ENCODE measurements at regions not wholly inside any gene's neighbourhood (a gene's known extent, or its start where the extent isn't known, plus 50 kb on each side); places are given as distances from the start of the nearest gene placed in this dataset.
"Not testable (repeated sequence)": the region's sequence is repeated elsewhere in the genome, so short reads cannot be mapped to it uniquely, and the experiment has no call there.

DNA sequence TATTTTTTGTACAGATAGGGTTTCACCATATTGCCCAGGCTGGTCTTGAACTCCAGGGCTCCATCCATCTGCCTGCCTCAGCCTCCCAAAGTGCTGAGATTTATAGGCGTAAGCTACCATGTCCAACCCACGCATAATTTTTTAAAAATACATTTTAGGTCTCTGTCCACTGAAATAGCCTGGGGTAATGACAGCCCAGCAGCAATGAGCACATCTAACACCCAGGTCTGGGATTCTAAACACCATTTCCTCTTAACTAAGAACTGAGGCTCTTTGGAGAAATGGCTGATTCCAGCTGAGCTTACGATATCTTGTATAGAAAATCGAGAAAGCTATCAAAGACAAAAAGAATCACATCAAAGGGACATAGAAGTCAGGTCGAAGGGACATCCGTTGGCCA is 245.3 kb downstream of the PARN start:
- DNase-seq (ENCODE audit: low spot score), result no peak

DNA sequence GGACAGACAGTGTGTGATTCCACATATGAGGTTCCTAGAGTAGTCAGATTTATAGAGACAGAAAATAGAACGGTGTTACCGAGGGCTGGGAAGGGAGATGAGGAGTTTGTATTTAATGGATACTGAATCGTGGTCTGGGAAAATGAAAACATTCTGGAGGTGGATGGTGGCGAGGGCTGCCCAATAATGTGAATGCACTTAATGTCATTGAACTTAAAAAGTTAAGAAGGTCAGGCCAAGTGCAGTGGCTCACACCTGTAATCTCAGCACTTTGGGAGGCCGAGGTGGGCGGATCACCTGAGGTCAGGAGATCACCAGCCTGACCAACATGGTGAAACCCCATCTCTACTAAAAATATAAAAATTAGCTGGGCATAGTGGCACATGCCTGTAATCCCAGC is 246.2 kb downstream of the PARN start:
- DNase-seq (ENCODE audit: low spot score), result not testable (repeated sequence)

DNA sequence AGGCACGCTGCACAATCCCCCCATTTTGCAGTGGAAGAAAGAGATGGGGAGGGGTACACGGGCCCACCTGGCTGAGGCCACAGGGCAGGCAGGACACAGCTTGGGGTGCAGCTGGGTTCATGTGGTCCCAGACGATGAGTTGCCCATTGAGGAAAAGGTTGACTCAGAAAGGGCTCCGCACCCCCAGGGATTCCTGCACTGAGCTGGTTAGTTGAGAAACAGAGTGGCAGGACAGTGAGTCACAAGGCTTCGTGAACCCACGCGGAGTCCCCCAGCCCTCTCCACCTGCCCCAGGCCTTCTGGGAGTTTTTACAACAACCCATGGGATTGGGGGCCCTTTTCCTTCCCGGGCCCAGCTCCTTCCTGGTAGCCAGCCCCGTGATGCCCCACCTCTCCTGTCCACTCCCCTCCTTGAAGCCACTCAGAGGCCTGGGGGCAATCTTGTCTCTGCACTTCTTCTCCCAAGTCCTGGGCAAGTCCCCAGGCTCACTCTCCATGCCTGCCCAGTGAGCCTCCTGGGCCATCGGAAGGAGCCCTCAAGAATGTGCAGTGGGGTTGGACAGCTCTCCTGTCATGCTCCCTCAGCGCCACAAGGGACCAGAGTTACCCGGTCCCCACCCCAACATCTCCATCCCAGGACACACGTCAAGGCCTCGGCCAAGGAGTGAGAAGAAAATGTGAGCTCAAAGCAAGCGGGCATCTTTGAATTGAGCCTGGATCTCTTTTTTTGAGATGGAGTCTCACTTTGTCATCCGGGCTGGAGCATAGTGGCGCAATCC is 251.2 kb downstream of the PARN start:
- no peak for DNase-seq (ENCODE audit: low spot score)

DNA sequence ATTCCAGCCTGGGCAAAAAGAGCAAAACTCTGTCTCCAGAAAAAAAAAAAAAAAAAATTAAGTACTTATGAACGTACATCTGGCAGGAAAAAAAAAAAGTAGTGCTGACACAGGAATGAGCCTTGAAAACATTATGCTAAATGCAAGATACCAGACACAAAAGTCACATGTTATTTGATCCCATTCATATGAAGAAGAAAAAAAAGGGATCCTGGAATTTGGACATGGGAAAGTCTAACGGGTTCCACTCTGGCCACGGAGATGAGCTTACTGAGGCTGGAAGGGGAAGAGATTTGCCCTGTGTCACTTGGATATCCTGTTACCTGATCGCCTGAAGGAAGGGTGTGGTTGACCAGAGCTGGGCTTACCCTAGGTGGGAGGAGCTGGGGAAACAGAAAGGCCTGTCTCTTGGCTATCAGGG is 251.9 kb downstream of the PARN start:
- peak; percentile 79 for DNase-seq (ENCODE audit: low spot score)

DNA sequence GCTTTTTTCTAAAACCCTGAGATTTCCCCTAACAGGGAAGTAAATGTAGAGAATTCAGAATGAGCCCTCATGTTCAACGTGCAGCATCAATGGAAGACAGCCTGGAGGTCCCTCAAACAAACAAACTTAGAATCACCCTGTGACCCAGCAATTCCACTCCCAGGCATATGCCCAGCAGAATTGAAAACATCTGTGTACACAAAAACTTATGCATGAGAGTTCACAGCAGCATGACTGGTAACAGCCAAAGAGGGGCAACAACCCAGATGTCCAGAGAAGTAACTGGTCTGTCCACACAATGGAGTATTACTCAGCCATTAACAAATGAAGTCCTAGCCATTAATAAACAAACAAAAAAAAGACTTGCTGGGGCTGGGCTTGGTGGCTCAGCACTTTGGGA is 252.7 kb downstream of the PARN start:
- no peak for DNase-seq (ENCODE audit: low spot score)

DNA sequence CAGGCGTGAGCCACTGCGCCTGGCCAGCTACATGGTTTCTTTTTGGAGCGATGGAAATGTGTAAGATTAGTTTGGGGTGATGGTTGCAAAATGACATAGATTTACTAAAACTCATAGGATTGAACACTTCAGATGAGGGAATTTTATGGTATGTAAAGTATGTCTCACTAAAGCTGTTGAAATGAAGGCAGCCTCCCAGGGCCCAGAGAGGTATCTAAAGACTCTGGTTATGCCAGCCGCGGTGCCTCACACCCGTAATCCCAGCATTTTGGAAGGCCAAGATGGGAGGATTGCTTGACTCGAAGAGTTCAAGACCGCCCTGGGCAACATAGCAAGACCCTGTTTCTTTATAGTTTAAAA is 254.9 kb downstream of the PARN start:
- DNase-seq (ENCODE audit: low spot score), result no peak

DNA sequence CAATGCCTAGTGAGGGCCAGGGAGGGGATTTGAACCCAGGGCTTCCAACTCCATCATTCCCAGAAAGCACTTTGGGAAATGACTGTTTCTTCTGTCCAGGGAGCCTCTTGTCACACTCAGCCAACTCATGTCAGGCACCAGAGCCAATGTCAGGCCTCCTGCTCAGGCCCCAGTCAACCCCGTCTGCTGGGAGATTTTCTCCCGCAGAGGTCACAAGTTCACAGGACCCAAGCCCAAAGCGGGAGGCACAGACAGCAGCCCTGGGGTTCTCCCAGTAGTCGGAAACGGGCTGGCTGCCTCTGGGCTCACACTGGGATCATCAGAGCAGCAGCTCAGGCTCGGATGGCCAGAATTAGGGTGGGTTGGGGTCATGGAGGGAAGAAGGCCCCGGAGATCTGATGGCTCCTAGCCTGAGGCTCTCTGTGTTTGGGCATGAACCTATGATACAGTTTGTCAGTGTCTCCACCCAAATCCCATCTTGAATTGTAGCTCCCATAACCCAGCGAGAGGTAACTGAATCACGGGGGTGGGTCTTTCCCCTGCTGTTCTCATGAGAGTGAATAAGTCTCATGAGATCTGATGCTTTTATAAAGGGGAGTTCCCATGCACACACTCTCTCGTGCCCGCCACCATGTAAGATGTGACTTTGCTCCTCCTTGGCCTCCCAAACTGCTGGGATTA is 255.5 kb downstream of the PARN start:
- DNase-seq (ENCODE audit: low spot score), result no peak

DNA sequence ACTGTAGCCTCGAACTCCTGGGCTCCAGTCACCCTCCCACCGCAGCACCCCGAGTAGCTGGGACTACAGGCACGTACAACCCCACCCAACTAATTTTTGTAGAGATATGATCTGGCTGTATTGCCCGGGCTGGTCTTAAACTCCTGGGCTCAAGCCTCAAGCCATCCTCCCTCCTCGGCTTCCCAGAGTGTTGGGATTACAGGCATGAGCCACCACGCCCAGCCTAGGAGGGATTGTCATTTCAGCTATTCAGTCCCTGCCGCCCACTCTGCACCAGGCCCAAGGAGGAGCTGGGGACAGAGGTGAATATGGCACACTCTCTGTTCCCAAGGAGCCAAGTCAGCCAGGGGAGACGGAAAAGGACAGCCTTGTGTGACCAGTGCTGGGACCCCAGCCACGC is 256.2 kb downstream of the PARN start:
- DNase-seq (ENCODE audit: low spot score), result no peak

DNA sequence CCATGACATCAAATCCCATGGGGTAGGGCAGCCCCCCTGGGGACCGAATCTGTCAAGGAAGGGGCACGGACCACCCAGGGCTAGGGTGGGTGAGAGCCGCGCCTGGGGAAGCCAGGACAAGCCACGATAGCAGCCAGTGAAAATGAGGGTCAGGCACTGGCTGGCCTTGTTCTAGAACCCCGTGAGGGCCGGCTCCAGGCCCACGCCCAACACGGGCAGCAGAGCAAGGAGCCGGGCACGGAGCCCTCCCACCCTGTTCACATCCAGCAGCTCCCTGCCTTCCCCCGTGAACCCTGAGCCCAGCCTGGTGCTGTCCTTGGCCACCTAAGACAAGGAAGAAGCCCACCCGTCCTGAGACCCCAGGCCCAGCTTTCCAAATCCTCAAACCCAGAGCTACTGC is 256.7 kb downstream of the PARN start:
- DNase-seq (ENCODE audit: low spot score), result no peak

DNA sequence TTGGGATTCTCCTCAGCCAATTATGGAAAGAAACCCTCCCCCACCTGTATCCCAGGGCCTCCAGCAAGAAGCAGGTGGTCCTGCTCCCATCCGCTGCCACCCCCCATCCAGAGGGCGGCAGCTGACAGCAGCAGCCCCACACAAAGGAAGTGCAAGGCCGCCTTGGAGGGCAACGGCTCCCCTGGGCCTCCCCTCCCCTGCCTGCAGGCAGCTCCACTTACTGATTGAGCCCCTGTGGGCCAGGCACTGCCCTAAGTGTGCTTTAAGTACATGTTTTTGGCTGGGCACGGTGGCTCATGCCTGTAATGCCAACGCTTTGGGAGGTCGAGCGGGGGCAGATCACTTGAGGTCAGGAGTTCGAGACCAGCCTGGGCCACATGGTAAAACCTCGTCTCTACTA is 257.6 kb downstream of the PARN start:
- DNase-seq (ENCODE audit: low spot score), result no peak

DNA sequence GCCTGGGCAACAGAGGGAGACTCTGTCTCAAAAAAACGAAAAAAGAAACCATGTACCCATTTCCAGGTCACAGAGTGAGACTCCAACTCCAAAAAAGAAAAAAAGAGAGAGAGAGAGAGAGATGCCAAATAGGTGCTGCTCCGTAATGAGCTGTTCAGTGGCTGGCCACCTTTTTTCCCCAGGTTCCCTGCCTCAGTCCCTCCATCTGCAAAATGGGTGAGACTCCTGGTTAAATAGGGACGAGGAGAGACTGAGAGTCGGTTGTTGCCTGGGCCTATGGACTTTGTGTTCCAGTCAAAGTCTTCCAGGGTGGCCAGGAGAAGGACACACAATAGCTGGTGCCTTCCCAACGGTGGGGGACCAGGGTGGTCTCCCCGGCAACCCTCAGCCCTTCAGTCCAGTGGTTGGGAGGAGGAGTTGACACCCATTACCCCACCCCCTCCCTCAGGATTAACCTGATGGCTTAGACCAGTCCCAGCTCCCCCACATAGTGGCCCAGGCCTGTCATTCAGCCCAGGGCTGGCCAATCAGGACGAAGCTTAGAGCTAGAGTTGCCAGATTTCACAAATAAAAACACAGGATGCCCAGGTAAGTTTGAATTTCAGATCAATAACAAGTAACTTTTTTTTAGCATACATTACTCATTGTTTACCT is 258.2 kb downstream of the PARN start:
- DNase-seq (ENCODE audit: low spot score), result no peak

DNA sequence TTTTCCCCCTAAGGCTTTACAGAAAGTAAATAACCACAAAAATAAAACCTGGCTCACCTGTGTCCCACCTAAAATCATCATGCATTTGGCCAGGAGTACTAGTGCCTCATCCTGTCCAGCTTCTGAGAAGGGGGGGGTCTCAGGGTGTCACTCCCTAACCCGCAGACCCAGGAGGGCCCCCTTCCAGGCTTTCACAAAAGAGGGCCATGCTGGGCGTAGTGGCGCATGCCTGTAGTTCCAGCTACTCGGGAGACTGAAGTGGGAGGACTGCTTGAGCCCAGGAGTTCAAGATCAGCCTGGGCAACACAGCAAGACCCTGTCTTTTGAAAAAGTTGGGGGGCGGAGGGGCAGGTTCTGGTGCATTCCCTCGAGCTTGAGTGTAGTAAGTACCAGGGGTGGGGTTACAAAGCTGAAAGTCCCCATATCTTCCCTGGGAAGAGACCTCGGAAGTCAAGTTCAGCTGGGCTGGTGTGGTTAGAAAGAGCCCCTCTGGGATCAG is 259.3 kb downstream of the PARN start:
- DNase-seq (ENCODE audit: low spot score), result no peak

DNA sequence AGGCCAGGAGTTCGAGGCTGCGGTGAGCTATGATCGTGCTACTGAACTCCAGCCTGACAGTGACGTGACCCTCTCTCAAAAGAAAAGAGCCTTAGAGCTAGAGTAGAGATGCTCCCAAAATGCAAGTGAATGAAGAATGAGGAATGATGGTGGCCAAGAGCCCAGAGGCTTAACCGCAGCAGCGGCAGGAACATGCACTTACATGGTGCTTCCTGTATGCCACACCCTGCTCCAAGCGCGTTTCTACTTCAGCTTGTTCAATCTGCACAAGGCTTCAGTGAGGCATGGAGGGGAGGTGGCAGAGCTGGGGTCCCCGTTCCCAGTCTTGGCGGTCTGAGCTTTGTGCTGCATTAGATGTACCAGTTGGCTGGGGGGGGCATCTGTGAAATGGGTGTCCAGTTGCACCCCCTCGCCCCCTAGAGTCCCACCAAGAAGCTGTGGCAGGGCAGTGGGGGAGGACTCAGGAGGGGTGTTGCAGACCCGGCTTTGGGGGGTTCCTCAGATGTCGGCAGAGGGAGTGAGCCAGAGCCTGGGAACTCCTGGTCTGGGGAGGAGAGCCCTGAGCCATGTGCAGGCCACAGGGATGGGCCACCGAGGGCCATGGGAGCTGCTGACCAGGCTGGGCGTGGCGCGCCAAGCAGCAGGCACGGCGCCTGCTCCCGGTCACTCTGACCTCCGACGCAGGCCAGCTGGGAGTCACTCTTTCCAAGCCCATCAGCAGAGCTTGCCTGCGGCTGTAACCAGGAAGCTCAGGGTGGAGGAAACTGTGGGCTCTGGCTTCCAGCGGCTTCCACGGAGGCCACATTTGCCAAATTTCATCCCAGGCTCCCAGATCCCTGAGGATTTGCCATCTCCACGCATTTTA is 260.1 kb downstream of the PARN start:
- no peak for DNase-seq (ENCODE audit: low spot score)

DNA sequence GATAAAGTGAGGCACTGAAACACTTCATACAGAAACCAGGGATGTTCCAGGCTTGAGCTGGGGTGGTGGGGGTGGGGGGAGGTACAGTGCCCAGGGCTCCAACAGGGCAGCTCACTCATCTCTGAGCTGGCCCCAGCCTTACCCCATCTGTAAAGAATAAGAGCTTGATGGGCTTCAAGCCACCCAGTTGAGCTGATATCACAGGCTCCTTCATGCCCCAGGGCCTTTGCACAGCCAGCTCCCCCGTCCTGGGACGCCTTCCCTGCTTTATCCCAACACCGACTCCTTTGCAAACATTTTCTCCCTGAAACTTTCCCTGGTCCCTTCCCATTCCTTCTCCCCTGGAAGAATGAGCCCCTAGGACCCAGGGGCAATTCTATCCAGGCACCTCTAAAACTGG is 261.7 kb downstream of the PARN start:
- DNase-seq (ENCODE audit: low spot score), result no peak

DNA sequence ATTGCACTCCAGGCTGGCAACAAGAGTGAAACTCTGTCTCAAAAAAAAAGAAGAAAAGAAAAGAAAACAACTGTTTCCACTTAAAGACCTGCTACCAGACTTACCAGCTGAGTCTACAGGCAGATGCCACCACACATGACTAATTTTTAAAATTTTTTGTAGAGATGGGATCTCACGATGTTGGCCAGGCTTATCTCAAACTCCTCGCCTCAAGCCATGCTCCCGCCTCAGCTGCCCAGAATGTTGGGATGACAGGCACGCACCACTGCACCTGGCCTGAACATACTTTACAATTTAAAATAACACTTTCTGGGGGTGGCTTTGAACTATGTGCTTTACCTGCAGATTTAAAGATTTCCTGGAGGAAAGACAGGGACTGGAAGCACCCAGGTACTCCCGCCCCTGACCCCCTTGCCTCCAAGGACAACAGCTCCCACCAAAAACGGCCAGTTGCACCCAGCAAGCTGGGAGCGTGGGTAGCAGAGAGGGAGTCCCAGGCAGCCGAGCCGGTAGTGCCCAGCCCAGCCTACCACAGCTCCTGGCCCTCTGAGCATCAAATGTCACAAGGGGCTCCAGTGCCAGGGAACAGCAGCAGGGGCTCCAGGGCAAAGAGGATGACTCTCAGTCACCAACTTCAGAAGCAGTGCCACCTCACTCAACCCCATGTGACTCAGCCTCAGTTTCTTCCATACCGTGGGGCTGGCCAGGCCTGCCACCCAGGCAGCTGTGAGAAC is 262.9 kb downstream of the PARN start:
- DNase-seq (ENCODE audit: low spot score), result no peak

DNA sequence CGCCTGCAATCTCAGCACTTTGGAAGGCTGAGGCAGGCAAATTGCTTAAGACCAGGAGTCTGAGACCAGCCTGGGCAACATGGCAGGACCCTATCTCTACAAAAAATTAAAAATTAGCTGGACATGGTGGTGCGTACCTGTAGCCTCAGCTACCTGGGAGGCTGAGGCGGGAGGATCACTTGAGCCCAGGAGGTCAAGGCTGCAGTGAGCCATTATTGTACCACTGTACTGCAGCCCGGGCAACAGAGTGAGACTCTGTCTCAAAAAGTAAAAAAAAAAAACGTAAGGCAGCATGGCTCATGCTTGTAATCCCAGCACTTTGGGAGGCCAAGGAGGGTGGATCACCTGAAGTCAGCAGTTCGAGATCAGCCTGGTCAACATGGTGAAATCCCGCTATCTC is 263.6 kb downstream of the PARN start:
- DNase-seq (ENCODE audit: low spot score), result no peak

DNA sequence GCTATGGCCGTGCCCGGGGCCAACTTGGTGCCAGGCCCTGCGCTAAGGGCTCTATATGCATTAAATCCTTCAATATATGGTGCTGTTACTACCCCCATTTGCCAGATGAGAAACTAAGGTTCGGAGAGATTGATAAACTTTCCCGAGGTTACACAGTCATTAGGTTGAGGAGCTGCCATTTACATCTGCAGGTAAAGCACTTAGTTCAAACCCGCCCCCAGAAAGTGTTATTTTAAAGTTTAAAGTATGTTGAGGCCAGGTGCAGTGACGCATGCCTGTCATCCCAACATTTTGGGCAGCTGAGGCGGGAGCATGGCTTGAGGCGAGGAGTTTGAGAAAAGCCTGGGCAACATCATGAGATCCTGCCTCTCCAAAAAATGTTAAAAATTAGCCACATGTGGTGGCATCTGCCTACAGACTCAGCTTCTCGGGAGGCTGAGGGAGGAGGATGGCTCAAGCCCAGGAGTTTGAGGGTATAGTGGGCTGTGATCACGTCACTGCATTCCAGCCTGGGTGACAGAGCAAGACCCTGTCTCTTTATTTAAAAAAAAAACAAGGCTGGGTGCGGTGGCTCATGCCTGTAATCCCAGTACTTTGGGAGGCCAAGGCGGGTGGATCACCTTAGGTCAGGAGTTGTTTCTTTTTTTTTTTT is 264.7 kb downstream of the PARN start:
- no peak for DNase-seq (ENCODE audit: low spot score)

DNA sequence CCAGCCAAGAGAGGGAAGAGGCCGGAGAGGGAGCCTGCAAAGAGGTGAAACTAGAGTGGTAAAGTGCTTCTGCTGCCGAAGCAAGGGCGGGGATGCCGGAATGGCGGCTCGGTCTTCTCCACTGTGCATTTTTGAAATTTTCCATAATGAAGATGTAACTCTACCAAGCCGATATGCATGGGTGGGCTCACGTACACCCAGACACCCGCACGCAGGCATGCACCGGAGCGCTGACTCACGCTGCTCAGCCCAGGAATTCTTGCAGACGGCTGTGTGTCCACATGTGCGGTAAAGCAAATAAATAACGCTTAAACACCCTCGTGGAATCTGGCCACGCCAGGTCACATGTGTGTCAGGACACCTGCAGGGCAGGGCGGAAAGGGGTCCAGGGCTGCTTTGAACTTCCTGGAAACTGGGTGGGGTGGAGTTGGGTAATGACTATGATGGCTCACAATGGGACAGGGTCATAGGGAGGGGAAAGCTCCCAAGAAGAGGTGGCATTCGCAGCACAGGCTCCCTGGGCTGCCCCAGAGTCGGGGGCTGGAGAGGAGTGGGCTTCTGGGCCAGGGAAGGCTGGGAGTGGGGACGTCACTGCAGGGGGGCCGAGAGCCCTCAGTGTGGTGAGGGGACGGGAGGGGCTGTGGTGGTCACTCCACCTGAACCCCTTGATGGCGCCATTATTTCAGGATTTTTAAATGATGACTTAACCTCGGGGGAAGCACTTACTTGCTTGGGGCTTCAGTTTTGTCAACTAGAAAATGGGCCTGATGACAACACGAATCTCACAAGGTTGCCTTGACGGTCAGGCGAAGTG is 265.5 kb downstream of the PARN start:
- peak; percentile 42 for DNase-seq (ENCODE audit: low spot score)

DNA sequence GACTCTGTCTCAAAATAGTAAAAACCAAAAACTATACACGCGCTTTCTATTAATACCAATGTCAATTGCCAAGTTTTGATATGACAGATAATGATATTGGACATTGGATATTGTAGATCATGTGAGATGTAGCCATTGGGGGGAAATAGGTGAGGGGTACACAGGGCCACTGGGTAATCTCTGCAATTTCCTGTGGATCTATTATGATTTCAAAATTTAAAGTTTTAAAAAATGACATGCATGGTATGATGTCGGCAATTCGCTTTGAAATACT is 266.0 kb downstream of the PARN start:
- no peak for DNase-seq (ENCODE audit: low spot score)

DNA sequence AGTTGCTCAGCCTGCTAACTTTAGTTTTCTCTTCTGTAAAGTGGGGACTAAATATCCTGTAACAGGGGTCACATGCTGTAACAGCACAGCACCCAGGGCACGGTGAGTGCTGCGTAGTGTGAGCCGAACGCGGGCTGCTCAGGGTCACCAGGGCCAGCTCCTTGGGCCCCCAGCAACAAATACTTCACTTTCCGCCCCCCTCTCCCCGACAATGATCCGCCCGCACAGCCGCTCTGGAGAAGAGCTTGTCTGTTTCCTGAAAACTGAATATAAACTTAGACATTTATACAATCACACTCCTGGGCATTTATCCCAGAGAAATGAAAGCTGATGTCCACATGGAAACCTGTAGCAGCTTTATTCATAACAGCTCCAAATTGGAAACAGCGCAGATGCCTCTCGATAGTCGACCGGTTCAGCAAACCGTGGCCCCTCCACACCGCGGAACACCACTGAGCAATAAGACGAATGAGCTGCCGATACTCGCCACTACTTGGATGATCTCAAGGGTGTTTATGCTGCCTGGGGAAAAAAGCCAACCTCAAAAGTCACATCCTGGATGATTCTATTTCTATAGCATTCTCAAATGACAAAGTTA is 267.2 kb downstream of the PARN start:
- DNase-seq (ENCODE audit: low spot score), result no peak
